BJ (cell line): ENCODE measurements at regions not wholly inside any gene's neighbourhood (a gene's known extent, or its start where the extent isn't known, plus 50 kb on each side); places are given as distances from the start of the nearest gene placed in this dataset.

Source experiments
- CTCF ChIA-PET: fragments of 350-600 bp; formaldehyde crosslinking; extraction: SDS; loops from one replicate; lab custom pipeline; 2021; ENCODE audit warnings: antibody characterized with exemption, inconsistent platforms; lab: Yijun Ruan, JAX
- POLR2A ChIA-PET: fragments of 300-600 bp; sonication (Branson Sonifier 250); formaldehyde crosslinking; extraction: SDS; loops from one replicate; lab custom pipeline; 2021; ENCODE audit warnings: antibody characterized with exemption; lab: Charles Lee
- DNase-seq: peaks from one replicate; pipeline ENCODE4 v3.0.0-alpha.2; 2011; ENCODE audit warnings: low read depth
- H3K27me3 ChIP-seq: 2 replicates; pipeline ENCODE4 v1.6.0; 2011; ENCODE audit warnings: low read length; ENCODE audit not compliant: control insufficient read depth, insufficient read depth
- H3K36me3 ChIP-seq: 2 replicates; pipeline ENCODE4 v1.5.1; 2011; ENCODE audit warnings: low read length; ENCODE audit not compliant: control insufficient read depth, insufficient read depth
- H3K4me3 ChIP-seq: 2 replicates; pipeline ENCODE4 v1.5.1; 2011; ENCODE audit warnings: low read depth, mild to moderate bottlenecking, control low read depth, low read length
- TF ChIP-seq, protein P1 (sequence below): IDR thresholded peaks from 2 replicates; pipeline ENCODE4 v1.5.1; 2011; ENCODE audit warnings: low read depth, mild to moderate bottlenecking, control low read depth, inconsistent platforms, low read length, moderate library complexity; ENCODE audit not compliant: insufficient read depth

- ChIA-PET POLR2A (no interaction called here), CTCF (interaction anchor here (0.9 to 1.3 kb wide), 5 partner anchors 10 to 45 kb away, joined by 3 to 5 read pairs (median 4); no protein-coding TSS in a partner anchor)
- DNase-seq, result no peak
- TF ChIP-seq, protein P1, sequence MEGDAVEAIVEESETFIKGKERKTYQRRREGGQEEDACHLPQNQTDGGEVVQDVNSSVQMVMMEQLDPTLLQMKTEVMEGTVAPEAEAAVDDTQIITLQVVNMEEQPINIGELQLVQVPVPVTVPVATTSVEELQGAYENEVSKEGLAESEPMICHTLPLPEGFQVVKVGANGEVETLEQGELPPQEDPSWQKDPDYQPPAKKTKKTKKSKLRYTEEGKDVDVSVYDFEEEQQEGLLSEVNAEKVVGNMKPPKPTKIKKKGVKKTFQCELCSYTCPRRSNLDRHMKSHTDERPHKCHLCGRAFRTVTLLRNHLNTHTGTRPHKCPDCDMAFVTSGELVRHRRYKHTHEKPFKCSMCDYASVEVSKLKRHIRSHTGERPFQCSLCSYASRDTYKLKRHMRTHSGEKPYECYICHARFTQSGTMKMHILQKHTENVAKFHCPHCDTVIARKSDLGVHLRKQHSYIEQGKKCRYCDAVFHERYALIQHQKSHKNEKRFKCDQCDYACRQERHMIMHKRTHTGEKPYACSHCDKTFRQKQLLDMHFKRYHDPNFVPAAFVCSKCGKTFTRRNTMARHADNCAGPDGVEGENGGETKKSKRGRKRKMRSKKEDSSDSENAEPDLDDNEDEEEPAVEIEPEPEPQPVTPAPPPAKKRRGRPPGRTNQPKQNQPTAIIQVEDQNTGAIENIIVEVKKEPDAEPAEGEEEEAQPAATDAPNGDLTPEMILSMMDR, result no peak
- Histone ChIP-seq H3K4me3 (no peak overlapping the region), H3K36me3 (no peaks in the 10 kb centered on the region), H3K27me3 (no peaks in the 10 kb centered on the region)
Measured at GRCh38 chr2:200746301-200746700, 65.4 kb upstream of the BZW1 start.

- peak; percentile 63 for DNase-seq
- Histone ChIP-seq H3K27me3 (no peaks in the 10 kb centered on the region), H3K36me3 (no peaks in the 10 kb centered on the region), H3K4me3 (no peak overlapping the region)
- ChIA-PET CTCF (interaction anchor here (0.5 to 3.8 kb wide), 6 partner anchors 10 to 231 kb away, joined by 3 to 15 read pairs (median 3); no protein-coding TSS in a partner anchor), POLR2A (interaction anchor here (0.6 kb wide), 1 partner anchor 428 kb away, joined by 3 read pairs; no protein-coding TSS in a partner anchor)
- TF ChIP-seq, protein P1, result no peak
Measured at GRCh38 chr2:200747668-200748618, 63.8 kb upstream of the BZW1 start.

GRCh38 chr2:200748779-200749178, 62.9 kb upstream of the BZW1 start:
- CTCF ChIA-PET, result interaction anchor here (1.2 to 3.8 kb wide), 3 partner anchors 13 to 22 kb away, joined by 3 to 15 read pairs (median 5); no protein-coding TSS in a partner anchor

DNA sequence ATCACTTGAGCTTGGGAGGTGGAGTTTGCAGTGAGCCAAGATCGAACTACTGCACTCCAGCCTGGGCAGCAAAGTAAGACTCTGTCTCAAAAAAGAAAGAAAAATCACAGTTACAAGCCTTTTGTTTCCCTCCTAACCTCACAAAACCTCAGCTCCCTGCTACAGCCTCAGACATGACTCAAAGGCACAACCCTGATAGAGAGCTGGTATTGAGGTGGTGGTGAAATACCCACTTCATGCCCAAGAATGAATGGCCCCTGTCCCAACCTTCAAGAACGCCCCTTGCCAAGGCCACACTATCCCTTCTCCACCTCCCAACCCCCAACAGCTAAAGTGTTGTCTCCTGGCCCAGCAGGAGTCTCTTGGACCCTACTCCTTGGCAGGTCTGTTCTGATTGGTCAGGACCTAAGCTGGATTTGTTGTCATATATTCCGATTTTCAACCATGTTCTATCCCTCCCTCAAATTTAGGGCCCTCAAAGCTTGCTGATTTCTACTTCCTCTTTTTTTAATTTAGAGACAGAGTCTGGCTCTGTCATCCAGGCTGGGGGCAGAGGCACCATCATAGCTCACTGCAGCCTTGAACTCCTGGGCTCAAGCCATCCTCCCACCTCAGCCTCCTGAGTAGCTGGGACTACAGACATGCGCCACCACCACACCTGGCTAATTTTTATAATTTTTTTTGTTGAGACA, 61.9 kb upstream of the BZW1 start:
- no peak for DNase-seq
- POLR2A ChIA-PET, result no interaction called here
- Histone ChIP-seq H3K36me3 (no peaks in the 10 kb centered on the region), H3K4me3 (no peak overlapping the region), H3K27me3 (no peaks in the 10 kb centered on the region)
- TF ChIP-seq, protein P1, result no peak
- CTCF ChIA-PET, result interaction anchor here (0.9 to 3.8 kb wide), 3 partner anchors 9 to 14 kb away, joined by 3 to 15 read pairs (median 4); no protein-coding TSS in a partner anchor

More at GRCh38 chr2:200748779-200749178, 62.9 kb upstream of the BZW1 start:
- POLR2A ChIA-PET, result no interaction called here
- Histone ChIP-seq H3K36me3 (no peaks in the 10 kb centered on the region), H3K27me3 (no peaks in the 10 kb centered on the region), H3K4me3 (no peak overlapping the region)
- no peak for DNase-seq
- TF ChIP-seq, protein P1, result no peak
